CD1c-positive myeloid dendritic cell (primary cell): ENCODE measurements at regions not wholly inside any gene's neighbourhood (a gene's known extent, or its start where the extent isn't known, plus 50 kb on each side); places are given as distances from the start of the nearest gene placed in this dataset.

Source experiments
- DNase-seq: peaks from one replicate; pipeline ENCODE4 v3.0.0-alpha.2; 2016; ENCODE audit errors: extremely low spot score

- no peak for DNase-seq
Observed at GRCh38 chr5:4990017-4990416, 150.1 kb upstream of the ADAMTS16 start.

GRCh38 chr5:4990462-4990861, 149.7 kb upstream of the ADAMTS16 start:
- DNase-seq, result no peak

GRCh38 chr5:4991925-4992324, 148.2 kb upstream of the ADAMTS16 start:
- DNase-seq, result no peak

GRCh38 chr5:4995014-4995413, 145.1 kb upstream of the ADAMTS16 start:
- DNase-seq, result no peak

- no peak for DNase-seq
Observed at GRCh38 chr5:5005353-5005752, 134.8 kb upstream of the ADAMTS16 start.

GRCh38 chr5:5006548-5006947, 133.6 kb upstream of the ADAMTS16 start:
- no peak for DNase-seq

GRCh38 chr5:5009240-5009639, 130.9 kb upstream of the ADAMTS16 start:
- DNase-seq, result no peak

- DNase-seq, result no peak
Observed at GRCh38 chr5:5011151-5011550, 129.0 kb upstream of the ADAMTS16 start.

- no peak for DNase-seq
Observed at GRCh38 chr5:5014586-5015235, 125.4 kb upstream of the ADAMTS16 start.

GRCh38 chr5:5017827-5018577, 122.1 kb upstream of the ADAMTS16 start:
- no peak for DNase-seq

GRCh38 chr5:5018578-5018970, 121.6 kb upstream of the ADAMTS16 start:
- no peak for DNase-seq

GRCh38 chr5:5021436-5021835, 118.7 kb upstream of the ADAMTS16 start:
- no peak for DNase-seq

- DNase-seq, result no peak
Observed at GRCh38 chr5:5025098-5025773, 114.9 kb upstream of the ADAMTS16 start.

- DNase-seq, result no peak
Observed at GRCh38 chr5:5025774-5026408, 114.2 kb upstream of the ADAMTS16 start.

GRCh38 chr5:5026409-5026785, 113.7 kb upstream of the ADAMTS16 start:
- no peak for DNase-seq

- DNase-seq, result no peak
Observed at GRCh38 chr5:5031665-5032064, 108.5 kb upstream of the ADAMTS16 start.

GRCh38 chr5:5037674-5038073, 102.5 kb upstream of the ADAMTS16 start:
- no peak for DNase-seq

- DNase-seq, result no peak
Observed at GRCh38 chr5:5039918-5040317, 100.2 kb upstream of the ADAMTS16 start.

GRCh38 chr5:5040712-5041111, 99.4 kb upstream of the ADAMTS16 start:
- no peak for DNase-seq

GRCh38 chr5:5042806-5043205, 97.3 kb upstream of the ADAMTS16 start:
- DNase-seq, result no peak

GRCh38 chr5:5043346-5043745, 96.8 kb upstream of the ADAMTS16 start:
- no peak for DNase-seq

- DNase-seq, result no peak
Observed at GRCh38 chr5:5044247-5044840, 95.8 kb upstream of the ADAMTS16 start.
